ENCODE measurements at regions not wholly inside any gene's neighbourhood (a gene's known extent, or its start where the extent isn't known, plus 50 kb on each side); places are given as distances from the start of the nearest gene placed in this dataset.

DNA sequence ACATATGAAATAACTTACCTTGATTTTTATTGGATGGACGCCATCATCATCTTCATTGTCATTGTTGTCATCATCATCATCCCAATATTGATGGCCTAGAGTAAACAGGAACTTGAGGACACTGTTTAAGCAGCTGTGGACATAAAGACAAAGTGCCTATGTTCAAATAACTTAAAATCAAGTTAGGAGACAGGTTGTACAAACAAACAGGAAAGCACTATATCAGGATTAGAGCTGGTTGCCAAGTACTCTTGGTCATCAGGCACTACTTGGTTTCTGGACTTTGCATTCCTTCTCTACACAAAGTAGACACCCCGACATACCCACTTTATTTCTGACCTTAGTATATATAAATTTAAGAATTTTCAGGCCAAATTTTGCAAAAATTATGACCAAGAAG is 608.6 kb downstream of the KLHL13 start (continued):
- TF ChIP-seq, protein P1, sequence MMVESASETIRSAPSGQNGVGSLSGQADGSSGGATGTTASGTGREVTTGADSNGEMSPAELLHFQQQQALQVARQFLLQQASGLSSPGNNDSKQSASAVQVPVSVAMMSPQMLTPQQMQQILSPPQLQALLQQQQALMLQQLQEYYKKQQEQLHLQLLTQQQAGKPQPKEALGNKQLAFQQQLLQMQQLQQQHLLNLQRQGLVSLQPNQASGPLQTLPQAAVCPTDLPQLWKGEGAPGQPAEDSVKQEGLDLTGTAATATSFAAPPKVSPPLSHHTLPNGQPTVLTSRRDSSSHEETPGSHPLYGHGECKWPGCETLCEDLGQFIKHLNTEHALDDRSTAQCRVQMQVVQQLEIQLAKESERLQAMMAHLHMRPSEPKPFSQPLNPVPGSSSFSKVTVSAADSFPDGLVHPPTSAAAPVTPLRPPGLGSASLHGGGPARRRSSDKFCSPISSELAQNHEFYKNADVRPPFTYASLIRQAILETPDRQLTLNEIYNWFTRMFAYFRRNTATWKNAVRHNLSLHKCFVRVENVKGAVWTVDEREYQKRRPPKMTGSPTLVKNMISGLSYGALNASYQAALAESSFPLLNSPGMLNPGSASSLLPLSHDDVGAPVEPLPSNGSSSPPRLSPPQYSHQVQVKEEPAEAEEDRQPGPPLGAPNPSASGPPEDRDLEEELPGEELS (CRISPR knock-in tag; IDR thresholded peaks at IDR 0.05) = no peak
- TF ChIP-seq HDAC6 (IDR thresholded peaks at IDR 0.05; ENCODE audit: low read depth, low read length) (no peak), FOXC1 (CRISPR knock-in tag; IDR thresholded peaks at IDR 0.05; ENCODE audit: borderline replicate concordance) (no peak), ZNF354B (CRISPR knock-in tag; IDR thresholded peaks at IDR 0.05) (no peak), ZNF326 (CRISPR knock-in tag; IDR thresholded peaks at IDR 0.05; ENCODE audit: borderline replicate concordance) (no peak), XRCC5 (optimal IDR thresholded peaks at IDR 0.05; ENCODE audit: low read length) (no peak), KLF16 (CRISPR knock-in tag; IDR thresholded peaks at IDR 0.05) (no peak), GZF1 (CRISPR knock-in tag; IDR thresholded peaks at IDR 0.05) (no peak)
- TF ChIP-seq, protein P2, sequence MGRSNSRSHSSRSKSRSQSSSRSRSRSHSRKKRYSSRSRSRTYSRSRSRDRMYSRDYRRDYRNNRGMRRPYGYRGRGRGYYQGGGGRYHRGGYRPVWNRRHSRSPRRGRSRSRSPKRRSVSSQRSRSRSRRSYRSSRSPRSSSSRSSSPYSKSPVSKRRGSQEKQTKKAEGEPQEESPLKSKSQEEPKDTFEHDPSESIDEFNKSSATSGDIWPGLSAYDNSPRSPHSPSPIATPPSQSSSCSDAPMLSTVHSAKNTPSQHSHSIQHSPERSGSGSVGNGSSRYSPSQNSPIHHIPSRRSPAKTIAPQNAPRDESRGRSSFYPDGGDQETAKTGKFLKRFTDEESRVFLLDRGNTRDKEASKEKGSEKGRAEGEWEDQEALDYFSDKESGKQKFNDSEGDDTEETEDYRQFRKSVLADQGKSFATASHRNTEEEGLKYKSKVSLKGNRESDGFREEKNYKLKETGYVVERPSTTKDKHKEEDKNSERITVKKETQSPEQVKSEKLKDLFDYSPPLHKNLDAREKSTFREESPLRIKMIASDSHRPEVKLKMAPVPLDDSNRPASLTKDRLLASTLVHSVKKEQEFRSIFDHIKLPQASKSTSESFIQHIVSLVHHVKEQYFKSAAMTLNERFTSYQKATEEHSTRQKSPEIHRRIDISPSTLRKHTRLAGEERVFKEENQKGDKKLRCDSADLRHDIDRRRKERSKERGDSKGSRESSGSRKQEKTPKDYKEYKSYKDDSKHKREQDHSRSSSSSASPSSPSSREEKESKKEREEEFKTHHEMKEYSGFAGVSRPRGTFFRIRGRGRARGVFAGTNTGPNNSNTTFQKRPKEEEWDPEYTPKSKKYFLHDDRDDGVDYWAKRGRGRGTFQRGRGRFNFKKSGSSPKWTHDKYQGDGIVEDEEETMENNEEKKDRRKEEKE (IDR thresholded peaks at IDR 0.05) = no peak
- TF ChIP-seq, protein P3, sequence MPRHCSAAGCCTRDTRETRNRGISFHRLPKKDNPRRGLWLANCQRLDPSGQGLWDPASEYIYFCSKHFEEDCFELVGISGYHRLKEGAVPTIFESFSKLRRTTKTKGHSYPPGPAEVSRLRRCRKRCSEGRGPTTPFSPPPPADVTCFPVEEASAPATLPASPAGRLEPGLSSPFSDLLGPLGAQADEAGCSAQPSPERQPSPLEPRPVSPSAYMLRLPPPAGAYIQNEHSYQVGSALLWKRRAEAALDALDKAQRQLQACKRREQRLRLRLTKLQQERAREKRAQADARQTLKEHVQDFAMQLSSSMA (CRISPR knock-in tag; IDR thresholded peaks at IDR 0.05) = no peak

Data from HepG2 (cell line).